ENCODE measurements at regions not wholly inside any gene's neighbourhood (a gene's known extent, or its start where the extent isn't known, plus 50 kb on each side); places are given as distances from the start of the nearest gene placed in this dataset.

DNA sequence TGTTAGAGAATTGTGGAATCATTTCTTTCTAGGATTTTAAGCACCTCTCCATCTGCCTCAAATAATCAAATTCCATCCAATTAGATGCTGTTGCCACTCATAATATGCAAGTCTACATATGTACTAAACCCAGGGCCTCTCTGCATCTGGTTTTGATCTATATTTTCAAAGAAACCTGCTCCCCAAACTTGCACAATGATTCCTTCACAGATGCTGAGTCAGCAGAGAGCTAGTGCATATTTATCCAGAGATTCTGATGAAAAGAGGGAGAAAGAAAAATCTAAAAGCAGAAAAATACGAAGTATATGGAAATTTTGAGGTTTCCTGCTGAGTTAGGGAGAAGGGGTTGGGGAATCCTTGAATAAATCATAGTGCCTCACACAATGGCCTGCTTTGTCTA, 235.1 kb upstream of the RBFOX1 start:
- Mint-ChIP-seq H3K36me3 (ENCODE audit: low read depth) (no peaks in the 10 kb centered on the region), H3K27me3 (no peaks in the 10 kb centered on the region), H3K4me1 (ENCODE audit: low read depth) (no peaks in the 10 kb centered on the region), H3K27ac (no peak overlapping the region), H3K9me3 (peaks cover 16% of the 10 kb centered on the region), H3K4me3 (no peak overlapping the region)
- DNase-seq, result no peak

DNA sequence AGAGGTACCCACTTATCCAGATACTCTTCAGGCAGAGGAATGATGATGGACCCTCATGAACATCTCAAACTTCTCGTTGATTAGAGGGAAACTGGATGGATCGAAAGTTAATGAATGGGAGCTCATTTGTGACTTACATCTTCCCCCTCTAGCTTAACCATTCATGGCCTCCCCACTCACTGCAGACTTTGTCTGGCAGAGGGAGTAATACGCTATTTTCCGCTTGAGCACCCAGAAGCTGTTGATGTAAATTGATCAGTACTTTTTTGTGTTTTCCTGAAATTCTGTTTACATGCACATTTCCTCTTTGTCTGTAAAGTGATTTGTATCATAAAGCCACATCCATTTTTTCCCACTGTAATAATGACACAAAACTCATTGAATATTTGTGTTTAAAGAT, 239.1 kb upstream of the RBFOX1 start:
- Mint-ChIP-seq H3K9me3 (peaks cover 12% of the 10 kb centered on the region), H3K4me3 (no peak overlapping the region), H3K27ac (no peak overlapping the region), H3K36me3 (ENCODE audit: low read depth) (no peaks in the 10 kb centered on the region), H3K27me3 (no peaks in the 10 kb centered on the region), H3K4me1 (ENCODE audit: low read depth) (no peaks in the 10 kb centered on the region)
- no peak for DNase-seq

DNA sequence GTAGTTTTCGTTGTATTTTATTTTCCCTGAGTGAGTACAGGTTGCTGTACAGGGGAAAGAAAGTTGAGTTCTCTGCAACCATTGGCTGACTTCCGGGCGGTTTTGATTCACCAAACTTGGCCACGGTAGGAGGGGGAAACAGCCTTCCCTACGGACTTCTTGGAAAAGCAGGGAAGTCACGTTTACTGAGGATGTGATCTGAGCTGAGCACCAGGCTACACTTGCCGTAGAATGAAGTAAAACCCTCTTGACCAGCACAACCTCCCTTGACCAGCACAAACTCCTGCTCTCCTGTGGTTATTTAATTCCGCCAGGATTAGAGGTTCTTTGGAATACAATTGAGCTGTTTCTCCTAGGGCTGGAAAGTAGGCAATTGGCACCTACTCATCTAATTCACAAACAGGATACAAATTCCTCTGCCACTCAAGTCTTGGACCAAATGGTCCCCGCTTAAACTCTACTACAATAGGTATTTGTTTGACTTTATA, 242.0 kb upstream of the RBFOX1 start:
- Mint-ChIP-seq H3K4me1 (ENCODE audit: low read depth) (no peaks in the 10 kb centered on the region), H3K4me3 (no peak overlapping the region), H3K27ac (no peak overlapping the region), H3K27me3 (no peaks in the 10 kb centered on the region), H3K9me3 (peaks cover 15% of the 10 kb centered on the region), H3K36me3 (ENCODE audit: low read depth) (no peaks in the 10 kb centered on the region)
- no peak for DNase-seq

DNA sequence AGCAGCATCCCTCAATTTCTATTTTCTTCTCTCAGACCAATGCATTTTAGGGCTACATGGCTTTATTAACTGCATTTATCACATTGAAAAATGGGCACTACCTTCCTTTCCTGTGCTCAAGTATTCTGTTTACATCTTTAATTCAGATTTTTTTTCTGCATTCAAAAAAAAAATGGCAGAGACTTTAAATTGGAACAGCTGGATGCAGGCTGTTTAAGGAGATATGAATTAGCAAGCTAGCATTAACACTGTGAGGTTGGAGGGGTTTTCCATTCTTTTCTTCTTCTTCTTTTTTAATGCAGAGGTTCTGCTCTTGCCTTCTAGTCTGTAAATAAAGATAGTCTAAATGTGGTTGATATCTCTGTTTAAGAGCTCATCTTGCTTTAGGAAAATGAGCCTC, 242.9 kb upstream of the RBFOX1 start:
- H3K4me1 Mint-ChIP-seq (ENCODE audit: low read depth), result no peaks in the 10 kb centered on the region
- DNase-seq, result no peak
- H3K27ac Mint-ChIP-seq, result no peak overlapping the region
- H3K36me3 Mint-ChIP-seq (ENCODE audit: low read depth), result no peaks in the 10 kb centered on the region
- no peak overlapping the region for H3K4me3 Mint-ChIP-seq
- H3K9me3 Mint-ChIP-seq, result peaks cover 18% of the 10 kb centered on the region
- no peaks in the 10 kb centered on the region for H3K27me3 Mint-ChIP-seq

DNA sequence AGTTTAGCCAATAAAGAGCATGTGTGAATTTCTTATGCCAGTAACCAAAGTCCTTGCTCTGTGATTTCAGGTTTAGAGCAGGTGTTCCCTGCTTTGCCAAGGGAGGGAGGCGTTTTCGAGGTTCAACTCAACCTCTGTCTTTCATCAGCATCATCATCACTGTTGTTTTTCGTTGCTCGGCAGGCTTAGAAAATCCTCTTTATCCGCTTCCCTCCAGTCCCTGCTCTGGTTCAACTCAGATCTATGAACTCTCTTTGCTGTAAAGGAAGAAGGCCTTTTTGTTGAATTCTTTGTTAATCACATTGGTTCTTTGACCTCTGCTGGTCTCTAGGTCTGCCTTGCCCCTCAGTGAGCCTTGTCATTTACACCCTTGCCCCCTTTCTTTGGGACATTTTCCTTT, 243.9 kb upstream of the RBFOX1 start:
- Mint-ChIP-seq H3K27ac (no peak overlapping the region), H3K27me3 (no peaks in the 10 kb centered on the region), H3K4me1 (ENCODE audit: low read depth) (no peaks in the 10 kb centered on the region), H3K4me3 (no peak overlapping the region), H3K9me3 (peaks cover 16% of the 10 kb centered on the region), H3K36me3 (ENCODE audit: low read depth) (no peaks in the 10 kb centered on the region)
- no peak for DNase-seq

DNA sequence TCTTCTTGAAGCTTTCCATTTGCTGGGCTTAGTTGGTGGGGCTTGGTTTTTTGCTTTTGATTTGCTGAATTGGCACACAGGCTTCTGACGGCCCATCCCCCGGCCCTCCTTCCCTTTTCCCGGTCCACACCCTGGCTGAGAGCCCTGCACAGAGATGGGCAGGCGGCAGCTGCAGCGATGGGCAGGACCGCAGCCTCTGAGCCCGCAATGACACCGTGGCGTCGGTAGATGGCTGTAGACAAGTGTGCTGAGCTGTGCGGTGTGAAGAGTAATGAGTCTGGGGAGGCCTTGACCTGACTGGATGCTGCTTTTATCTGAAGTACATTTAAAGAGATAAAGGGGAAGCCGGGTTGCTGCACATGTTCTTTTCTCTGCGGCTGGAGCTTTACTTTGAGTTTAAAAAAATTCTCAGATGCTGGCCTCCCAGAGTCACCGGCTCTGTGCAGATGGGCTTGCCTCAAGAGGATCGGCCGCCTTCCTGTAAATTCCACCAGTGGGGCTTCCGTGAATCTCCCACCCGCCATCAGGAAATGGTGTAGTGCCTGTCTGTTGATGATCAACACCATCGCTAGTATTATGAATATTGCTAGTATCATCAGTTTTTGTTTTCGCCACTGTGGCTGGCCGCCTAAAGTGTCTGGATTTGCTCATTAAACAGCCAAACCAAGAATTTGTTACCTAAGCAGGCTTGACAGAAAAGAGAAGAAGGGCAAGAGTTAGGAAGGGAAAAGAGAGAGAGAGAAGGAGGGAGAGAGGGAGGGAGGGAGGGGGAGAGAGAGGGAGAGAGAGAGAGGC, 245.6 kb upstream of the RBFOX1 start:
- Mint-ChIP-seq H3K27me3 (no peaks in the 10 kb centered on the region), H3K4me3 (no peak overlapping the region), H3K4me1 (ENCODE audit: low read depth) (no peaks in the 10 kb centered on the region), H3K36me3 (ENCODE audit: low read depth) (no peaks in the 10 kb centered on the region), H3K9me3 (peaks cover 16% of the 10 kb centered on the region), H3K27ac (no peak overlapping the region)
- DNase-seq, result no peak

DNA sequence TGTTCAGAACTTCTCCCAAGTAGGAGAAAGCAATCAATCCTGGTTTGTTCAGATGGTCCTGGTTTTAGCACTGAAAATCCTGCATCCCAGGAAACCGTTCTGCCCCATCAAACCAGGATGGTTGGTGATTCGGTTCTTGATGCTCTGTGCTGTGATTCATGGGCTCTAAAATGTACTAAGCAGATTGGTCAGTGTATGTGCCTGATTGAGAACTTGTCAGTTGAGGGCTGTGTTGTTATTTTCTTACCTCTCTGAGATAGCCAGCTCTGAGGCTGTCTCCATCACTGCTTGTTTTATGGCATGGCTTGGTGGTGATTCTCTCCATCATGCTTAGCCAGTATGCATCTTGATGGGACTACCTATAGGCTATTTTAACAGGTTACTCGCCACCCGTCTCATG, 246.9 kb upstream of the RBFOX1 start:
- peaks cover 16% of the 10 kb centered on the region for H3K9me3 Mint-ChIP-seq
- no peak overlapping the region for H3K27ac Mint-ChIP-seq
- H3K4me1 Mint-ChIP-seq (ENCODE audit: low read depth), result no peaks in the 10 kb centered on the region
- H3K36me3 Mint-ChIP-seq (ENCODE audit: low read depth), result no peaks in the 10 kb centered on the region
- DNase-seq, result no peak
- H3K4me3 Mint-ChIP-seq, result no peak overlapping the region
- H3K27me3 Mint-ChIP-seq, result no peaks in the 10 kb centered on the region

DNA sequence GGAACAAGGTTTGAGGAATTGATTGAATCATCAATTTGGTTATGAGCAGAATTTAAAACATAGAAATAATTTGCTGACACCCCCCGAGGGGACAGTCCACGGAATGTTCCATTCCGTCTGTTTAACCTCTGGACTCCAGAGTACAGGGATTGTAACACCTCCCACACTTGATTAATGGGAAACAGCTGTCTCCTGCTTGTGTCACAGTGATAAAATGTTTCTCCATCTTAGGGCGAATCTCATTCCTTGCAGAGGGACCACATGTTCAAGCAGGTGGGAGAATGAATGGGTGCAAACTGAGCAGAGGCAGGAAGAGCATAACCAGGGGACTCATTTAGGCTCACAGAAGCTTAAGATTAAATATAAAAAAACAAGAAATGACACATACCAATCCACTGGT, 249.5 kb upstream of the RBFOX1 start:
- H3K36me3 Mint-ChIP-seq (ENCODE audit: low read depth), result no peaks in the 10 kb centered on the region
- no peak for DNase-seq
- no peak overlapping the region for H3K4me3 Mint-ChIP-seq
- peaks cover 24% of the 10 kb centered on the region for H3K9me3 Mint-ChIP-seq
- no peaks in the 10 kb centered on the region for H3K27me3 Mint-ChIP-seq
- no peak overlapping the region for H3K27ac Mint-ChIP-seq
- no peaks in the 10 kb centered on the region for H3K4me1 Mint-ChIP-seq (ENCODE audit: low read depth)

DNA sequence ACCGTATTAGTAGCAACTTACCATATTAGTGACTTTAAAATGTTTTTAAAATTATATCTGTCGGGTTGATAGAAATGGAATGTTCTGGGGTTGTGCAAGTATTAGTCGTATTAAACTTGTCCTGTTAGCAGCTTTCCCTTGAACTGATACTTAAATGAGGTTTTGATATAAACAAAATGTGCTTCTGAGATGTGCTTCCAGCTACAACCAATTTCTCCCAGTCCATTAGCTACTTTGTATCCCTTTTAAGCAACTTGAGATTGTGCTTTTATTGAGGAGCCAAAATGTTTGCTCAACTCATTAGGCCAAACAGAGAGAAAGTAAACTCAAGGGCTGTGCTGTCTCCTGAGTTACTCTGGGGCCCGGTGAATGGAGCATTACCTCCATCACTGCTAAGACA, 255.0 kb upstream of the RBFOX1 start:
- no peaks in the 10 kb centered on the region for H3K4me1 Mint-ChIP-seq (ENCODE audit: low read depth)
- no peak overlapping the region for H3K27ac Mint-ChIP-seq
- no peak for DNase-seq
- H3K36me3 Mint-ChIP-seq (ENCODE audit: low read depth), result no peaks in the 10 kb centered on the region
- no peak overlapping the region for H3K4me3 Mint-ChIP-seq
- peaks cover 22% of the 10 kb centered on the region for H3K9me3 Mint-ChIP-seq
- H3K27me3 Mint-ChIP-seq, result no peaks in the 10 kb centered on the region

DNA sequence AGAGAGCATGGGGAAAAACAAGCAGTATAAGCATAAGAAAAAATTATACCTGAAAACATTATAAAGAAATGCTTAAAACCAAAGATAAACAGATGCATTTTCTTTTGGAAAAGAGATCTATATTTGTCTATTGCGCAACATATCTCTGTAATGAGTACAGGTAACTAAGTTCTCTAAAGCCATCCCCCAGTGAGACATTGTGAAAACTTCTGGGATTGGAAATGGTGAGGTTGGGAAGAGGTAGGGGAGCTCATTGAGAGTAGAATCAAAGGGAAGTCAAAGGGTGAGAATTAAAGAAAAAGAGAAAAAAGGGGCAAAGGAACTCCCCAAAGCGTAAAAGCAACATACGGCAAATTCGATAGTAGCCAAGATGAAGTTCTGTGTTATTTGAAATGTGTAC, 257.9 kb upstream of the RBFOX1 start:
- Mint-ChIP-seq H3K4me1 (ENCODE audit: low read depth) (no peaks in the 10 kb centered on the region), H3K4me3 (no peak overlapping the region), H3K36me3 (ENCODE audit: low read depth) (no peaks in the 10 kb centered on the region), H3K27me3 (no peaks in the 10 kb centered on the region), H3K9me3 (peaks cover 18% of the 10 kb centered on the region), H3K27ac (no peak overlapping the region)
- DNase-seq, result no peak

DNA sequence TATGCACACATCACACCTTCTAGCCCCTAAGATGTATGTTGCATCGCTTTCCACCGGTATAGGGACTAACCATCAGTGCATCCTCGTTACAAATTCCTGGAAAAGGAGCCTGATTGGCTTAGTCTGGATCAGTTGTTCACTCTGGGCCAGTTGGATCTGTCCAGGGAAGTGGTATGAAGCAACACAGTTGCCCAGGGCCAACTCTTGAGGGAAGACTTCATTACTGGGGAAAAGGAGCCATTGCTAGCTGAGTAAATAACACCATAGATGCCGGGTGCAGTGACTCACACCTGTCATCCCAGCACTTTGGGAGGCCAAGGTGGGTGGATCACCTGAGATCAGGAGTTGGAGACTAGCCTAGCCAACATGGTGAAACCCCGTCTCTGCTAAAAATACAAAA, 275.2 kb upstream of the RBFOX1 start:
- H3K9me3 Mint-ChIP-seq, result peaks cover 23% of the 10 kb centered on the region
- H3K27ac Mint-ChIP-seq, result no peak overlapping the region
- no peak overlapping the region for H3K4me3 Mint-ChIP-seq
- H3K36me3 Mint-ChIP-seq (ENCODE audit: low read depth), result no peaks in the 10 kb centered on the region
- no peaks in the 10 kb centered on the region for H3K27me3 Mint-ChIP-seq
- H3K4me1 Mint-ChIP-seq (ENCODE audit: low read depth), result no peaks in the 10 kb centered on the region
- DNase-seq, result no peak

DNA sequence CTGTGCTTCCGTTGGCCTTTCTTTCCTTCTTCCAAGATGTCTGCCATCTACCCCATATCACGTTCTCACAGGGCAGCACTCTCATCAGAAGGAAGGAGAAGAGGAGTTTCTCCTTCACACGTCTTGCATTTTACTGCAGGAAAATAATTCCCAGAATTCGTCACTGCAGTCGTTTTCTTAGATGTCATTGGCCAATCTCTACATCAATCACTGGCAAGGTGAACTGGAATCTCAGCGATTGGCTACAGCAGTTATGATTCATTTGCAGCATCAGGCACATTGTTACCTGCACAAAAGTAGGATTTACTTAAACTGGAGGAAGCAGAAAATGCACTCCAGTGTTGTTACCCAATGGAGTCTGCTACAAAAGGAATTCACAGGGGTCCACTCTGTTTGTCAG, 277.2 kb upstream of the RBFOX1 start:
- H3K27ac Mint-ChIP-seq, result no peak overlapping the region
- peaks cover 22% of the 10 kb centered on the region for H3K9me3 Mint-ChIP-seq
- no peaks in the 10 kb centered on the region for H3K27me3 Mint-ChIP-seq
- H3K36me3 Mint-ChIP-seq (ENCODE audit: low read depth), result no peaks in the 10 kb centered on the region
- no peak overlapping the region for H3K4me3 Mint-ChIP-seq
- DNase-seq, result no peak
- no peaks in the 10 kb centered on the region for H3K4me1 Mint-ChIP-seq (ENCODE audit: low read depth)

DNA sequence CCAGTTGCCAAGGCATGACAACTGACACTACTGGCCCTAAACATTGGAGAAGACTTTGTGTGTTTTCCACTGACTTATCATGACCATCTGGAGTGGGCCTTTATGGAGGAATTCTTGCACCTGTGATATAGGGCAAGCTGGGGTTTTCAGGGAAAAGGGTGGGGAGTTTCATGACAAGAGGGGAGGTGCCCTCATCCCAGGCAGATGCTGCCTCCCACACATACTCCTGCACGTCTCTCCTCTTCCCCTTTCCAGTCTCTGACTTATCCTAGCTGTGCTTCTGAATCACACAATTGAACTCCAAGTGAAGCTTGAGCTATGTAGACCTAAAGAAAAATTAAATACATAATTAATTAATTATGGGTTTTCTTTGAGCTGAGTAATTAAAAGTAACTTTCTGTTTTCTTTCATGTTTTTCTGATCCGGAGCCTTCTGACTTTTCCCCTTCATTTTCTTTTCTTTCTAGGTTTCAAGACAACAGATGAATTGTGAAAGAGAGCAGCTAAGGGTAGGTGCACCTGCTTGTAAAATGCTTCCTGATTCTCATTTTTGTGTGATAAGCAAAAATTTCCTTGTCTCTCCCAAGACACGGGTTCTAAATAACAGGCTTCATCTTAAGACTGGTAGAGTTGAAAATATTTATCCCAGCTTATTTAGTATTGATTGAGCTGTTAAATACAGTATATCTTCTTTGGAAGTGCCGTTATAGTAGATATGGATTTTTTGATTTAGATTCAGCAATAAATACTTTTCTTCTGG, 280.9 kb upstream of the RBFOX1 start:
- Mint-ChIP-seq H3K9me3 (peaks cover 30% of the 10 kb centered on the region), H3K27ac (no peak overlapping the region), H3K4me3 (no peak overlapping the region), H3K36me3 (ENCODE audit: low read depth) (no peaks in the 10 kb centered on the region), H3K4me1 (ENCODE audit: low read depth) (no peaks in the 10 kb centered on the region), H3K27me3 (no peaks in the 10 kb centered on the region)
- DNase-seq, result no peak

DNA sequence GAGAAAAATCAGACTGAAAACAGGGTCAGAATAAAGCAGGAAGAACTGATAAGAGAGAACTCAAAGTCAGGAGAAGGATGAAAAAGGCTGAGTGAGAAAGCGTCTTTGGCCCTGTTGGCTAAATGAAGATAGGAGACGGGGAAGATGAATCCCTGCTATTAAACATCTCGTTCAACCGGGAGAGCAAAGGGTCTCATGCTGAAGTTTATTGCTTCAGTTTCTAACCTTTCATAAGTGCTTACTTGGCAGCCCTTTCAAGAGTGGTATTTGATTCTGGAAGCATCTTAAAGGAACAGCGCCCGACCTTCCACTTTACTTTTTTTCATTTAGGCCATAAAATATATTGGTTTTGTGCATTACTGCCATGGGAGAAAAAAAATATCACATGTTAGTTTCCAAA, 288.3 kb upstream of the RBFOX1 start:
- H3K27me3 Mint-ChIP-seq, result no peaks in the 10 kb centered on the region
- peaks cover 26% of the 10 kb centered on the region for H3K9me3 Mint-ChIP-seq
- DNase-seq, result no peak
- H3K36me3 Mint-ChIP-seq (ENCODE audit: low read depth), result no peaks in the 10 kb centered on the region
- no peaks in the 10 kb centered on the region for H3K4me1 Mint-ChIP-seq (ENCODE audit: low read depth)
- no peak overlapping the region for H3K27ac Mint-ChIP-seq
- H3K4me3 Mint-ChIP-seq, result no peak overlapping the region

DNA sequence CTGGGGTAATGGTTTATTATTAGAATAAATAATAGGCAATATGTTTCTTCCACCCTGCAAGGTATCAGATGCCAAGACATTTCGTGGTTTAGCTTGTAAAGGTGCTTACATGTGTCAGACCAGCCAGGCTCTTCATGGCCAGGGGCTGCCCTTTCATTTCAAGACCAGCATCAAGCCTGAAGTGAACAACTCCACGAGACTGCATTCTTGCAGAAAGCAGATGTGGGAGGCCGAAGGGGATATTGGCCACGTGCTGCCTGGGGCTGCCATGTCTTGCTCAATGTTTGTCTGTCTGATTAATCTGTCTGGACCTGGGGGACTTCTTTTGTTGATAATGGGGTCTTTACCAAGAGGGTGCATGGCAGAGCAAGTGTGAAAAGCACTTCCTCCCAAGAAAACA, 294.2 kb upstream of the RBFOX1 start:
- H3K36me3 Mint-ChIP-seq (ENCODE audit: low read depth), result no peaks in the 10 kb centered on the region
- H3K4me1 Mint-ChIP-seq (ENCODE audit: low read depth), result no peaks in the 10 kb centered on the region
- peaks cover 12% of the 10 kb centered on the region for H3K9me3 Mint-ChIP-seq
- H3K27me3 Mint-ChIP-seq, result no peaks in the 10 kb centered on the region
- no peak for DNase-seq
- no peak overlapping the region for H3K4me3 Mint-ChIP-seq
- H3K27ac Mint-ChIP-seq, result no peak overlapping the region

Data from activated T-cell treated with anti-CD3 and anti-CD28 coated beads, Interleukin-2, amount 50 U/mL, for 24 hours (primary cell).